Mucosa of rectum (tissue), 2 donors: ENCODE measurements at regions not wholly inside any gene's neighbourhood (a gene's known extent, or its start where the extent isn't known, plus 50 kb on each side); places are given as distances from the start of the nearest gene placed in this dataset.

Experiments
- H3K27ac ChIP-seq, 2 donors: one replicate each; pipeline ENCODE4 v1.7.0; 2013; ENCODE audit warnings: inconsistent platforms in 2 of 2, low read depth in 2 of 2, low read length in 2 of 2
- H3K27me3 ChIP-seq, 2 donors: one replicate each; pipeline ENCODE4 v1.7.0; 2013; ENCODE audit warnings: low read length in 2 of 2; ENCODE audit not compliant: control insufficient read depth in 2 of 2, insufficient read depth in 2 of 2
- H3K36me3 ChIP-seq, 2 donors: one replicate each; pipeline ENCODE4 v1.7.0; 2013; ENCODE audit warnings: low read length in 2 of 2; ENCODE audit not compliant: control insufficient read depth in 2 of 2, insufficient read depth in 2 of 2
- H3K4me1 ChIP-seq, 2 donors: one replicate each; pipeline ENCODE4 v1.7.0; 2013; ENCODE audit warnings: low read length in 2 of 2, mild to moderate bottlenecking in 1 of 2; ENCODE audit not compliant: control insufficient read depth in 2 of 2, insufficient read depth in 2 of 2
- H3K4me3 ChIP-seq, 2 donors: one replicate each; pipeline ENCODE4 v1.7.0; 2013; ENCODE audit warnings: low read length in 2 of 2
- H3K9ac ChIP-seq, 2 donors: one replicate each; pipeline ENCODE4 v1.7.0; 2013; ENCODE audit warnings: low read length in 2 of 2, low read depth in 1 of 2, mild to moderate bottlenecking in 1 of 2
- H3K9me3 ChIP-seq, 2 donors: one replicate each; pipeline ENCODE4 v1.7.0; 2013; ENCODE audit warnings: low read length in 2 of 2; ENCODE audit not compliant: control insufficient read depth in 2 of 2
- donor health status: healthy.
- donor health status: Normal muscosa, but diverticular disease.

DNA sequence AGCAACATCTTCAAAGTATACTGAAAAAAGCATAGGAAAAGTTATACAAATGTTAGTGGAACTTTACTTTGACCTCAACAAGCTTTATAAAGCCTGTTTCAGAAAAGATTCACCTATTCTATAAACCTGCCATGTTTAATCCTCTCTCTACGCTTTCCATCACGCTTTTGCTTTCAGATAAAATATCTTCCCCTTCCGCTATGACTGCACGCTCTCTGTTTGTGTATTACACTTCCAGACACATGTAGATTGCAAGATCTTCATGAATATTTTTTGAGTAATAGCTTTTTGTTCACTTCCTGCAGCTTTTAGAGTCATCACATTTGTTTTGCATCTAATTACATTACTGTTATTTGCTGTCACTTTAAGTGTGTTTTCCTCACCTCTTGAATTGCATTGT, 271.4 kb downstream of the RASSF9 start:
- Histone ChIP-seq H3K9me3 (no peaks in the 10 kb centered on the region), H3K27me3 (no peaks in the 10 kb centered on the region), H3K4me1 (peaks cover 0 to 3% of the 10 kb centered on the region in 2 donors), H3K36me3 (no peaks in the 10 kb centered on the region), H3K27ac (no peak overlapping the region), H3K4me3 (no peak overlapping the region), H3K9ac (no peak overlapping the region)

DNA sequence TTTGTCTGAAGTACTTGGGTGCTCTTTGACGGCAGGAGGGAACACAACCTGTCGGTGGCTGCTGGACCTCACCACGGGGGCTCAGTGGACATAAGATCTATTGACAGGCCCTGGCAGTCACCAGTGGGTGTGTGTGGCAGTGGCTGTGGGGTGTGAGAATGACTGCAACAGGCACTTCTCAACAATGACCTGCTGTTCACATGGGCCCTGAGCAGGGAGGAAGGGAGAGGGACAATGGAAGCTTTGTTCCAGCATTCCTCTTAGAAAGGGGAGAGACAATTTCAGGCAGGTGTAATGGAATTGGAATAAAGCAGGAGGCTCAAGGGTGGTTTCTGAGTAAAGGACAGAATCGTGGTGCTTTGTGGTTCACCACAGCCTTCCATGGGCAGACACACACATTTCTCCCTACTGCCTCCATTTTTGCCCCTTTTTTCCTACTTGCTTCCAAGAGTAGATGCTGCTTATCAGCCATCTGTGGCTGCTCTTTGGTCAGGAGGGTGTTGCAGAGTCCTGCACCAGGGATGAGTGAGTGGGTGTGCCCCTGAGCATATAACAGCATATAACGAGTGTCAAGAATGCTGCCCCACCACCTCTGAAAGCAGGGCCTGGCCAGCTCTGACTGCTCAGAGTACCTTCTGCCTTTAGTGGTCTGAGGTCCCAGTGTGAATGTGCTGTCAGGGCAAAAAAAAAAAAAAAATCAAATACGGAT, 267.7 kb downstream of the RASSF9 start:
- H3K4me1 ChIP-seq = peaks cover 0 to 3% of the 10 kb centered on the region in 2 donors
- H3K27ac ChIP-seq = no peak overlapping the region
- H3K9me3 ChIP-seq = no peaks in the 10 kb centered on the region
- H3K4me3 ChIP-seq = no peak overlapping the region
- H3K27me3 ChIP-seq = no peaks in the 10 kb centered on the region
- no peaks in the 10 kb centered on the region for H3K36me3 ChIP-seq
- no peak overlapping the region for H3K9ac ChIP-seq

DNA sequence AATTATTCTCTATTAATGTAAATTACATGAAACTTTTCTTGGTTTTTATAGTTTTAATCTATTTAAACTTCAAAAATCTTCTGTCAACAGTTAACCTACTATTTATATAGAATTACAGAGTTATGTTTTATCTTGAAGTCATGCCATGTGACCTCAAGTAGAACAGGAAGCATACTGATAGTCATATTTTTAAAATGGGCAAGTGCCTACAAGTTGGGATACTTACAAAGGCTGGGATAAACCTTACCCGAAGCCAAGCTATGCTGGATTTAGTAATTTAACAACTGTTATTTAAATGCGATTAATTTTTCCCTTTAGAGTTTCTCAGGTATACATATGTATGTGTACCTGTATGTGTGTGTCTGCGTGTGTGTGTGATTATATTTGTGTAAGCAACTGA, 266.9 kb downstream of the RASSF9 start:
- peaks cover 0 to 3% of the 10 kb centered on the region in 2 donors for H3K4me1 ChIP-seq
- H3K27ac ChIP-seq = no peak overlapping the region
- no peak overlapping the region for H3K4me3 ChIP-seq
- no peaks in the 10 kb centered on the region for H3K36me3 ChIP-seq
- H3K9me3 ChIP-seq = no peaks in the 10 kb centered on the region
- H3K9ac ChIP-seq = no peak overlapping the region
- H3K27me3 ChIP-seq = no peaks in the 10 kb centered on the region

DNA sequence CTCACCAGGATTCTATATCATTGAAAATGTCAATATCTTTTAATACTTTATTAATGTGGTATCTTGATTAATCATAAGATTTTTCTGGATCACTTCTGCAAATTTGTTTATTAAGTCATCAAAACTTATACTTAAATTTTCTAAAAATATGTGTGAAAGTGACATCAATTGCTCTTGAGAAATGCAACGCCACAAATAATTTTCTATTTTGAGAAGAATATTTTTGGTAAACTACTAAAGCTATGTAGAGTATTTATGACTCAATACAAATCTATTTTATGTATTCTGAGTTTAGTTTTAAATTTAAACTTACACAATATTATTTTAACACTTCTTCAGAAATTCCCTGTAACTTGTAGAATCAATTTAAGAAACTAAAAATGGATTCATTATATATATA, 263.3 kb downstream of the RASSF9 start:
- no peaks in the 10 kb centered on the region for H3K27me3 ChIP-seq
- H3K27ac ChIP-seq = no peak overlapping the region
- no peak overlapping the region for H3K4me3 ChIP-seq
- H3K9me3 ChIP-seq = no peaks in the 10 kb centered on the region
- no peaks in the 10 kb centered on the region for H3K36me3 ChIP-seq
- peaks cover 0 to 3% of the 10 kb centered on the region in 2 donors for H3K4me1 ChIP-seq
- H3K9ac ChIP-seq = no peak overlapping the region

DNA sequence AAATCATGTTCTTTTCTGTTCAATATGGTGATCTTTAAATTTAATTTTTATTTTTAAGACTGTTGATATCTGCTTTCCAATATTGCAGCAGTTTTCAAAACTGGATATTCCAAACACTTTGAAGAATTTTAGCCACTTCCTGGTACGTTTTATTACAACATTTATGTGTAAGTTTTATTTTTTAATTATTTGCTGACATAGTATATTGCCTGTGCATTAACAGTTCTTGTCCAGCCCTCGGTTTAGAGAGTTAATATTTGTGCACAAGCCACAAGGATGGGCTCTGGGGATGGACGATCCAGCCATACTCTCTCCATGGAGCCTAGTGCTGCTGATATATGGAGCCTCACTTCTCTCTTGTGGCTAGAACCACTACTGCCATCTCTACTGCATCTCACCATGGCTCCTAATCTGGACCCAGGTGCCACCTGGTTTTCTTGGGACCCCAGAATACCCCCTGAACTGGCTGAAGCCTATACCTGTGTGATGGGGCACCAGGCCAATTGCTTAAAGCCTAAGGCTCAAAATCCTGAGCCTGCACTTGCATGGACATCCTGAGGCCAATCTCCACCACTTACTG, 262.5 kb downstream of the RASSF9 start:
- no peaks in the 10 kb centered on the region for H3K9me3 ChIP-seq
- H3K27ac ChIP-seq = no peak overlapping the region
- no peaks in the 10 kb centered on the region for H3K36me3 ChIP-seq
- peaks cover 0 to 2% of the 10 kb centered on the region in 2 donors for H3K4me1 ChIP-seq
- no peak overlapping the region for H3K9ac ChIP-seq
- no peak overlapping the region for H3K4me3 ChIP-seq
- no peaks in the 10 kb centered on the region for H3K27me3 ChIP-seq

DNA sequence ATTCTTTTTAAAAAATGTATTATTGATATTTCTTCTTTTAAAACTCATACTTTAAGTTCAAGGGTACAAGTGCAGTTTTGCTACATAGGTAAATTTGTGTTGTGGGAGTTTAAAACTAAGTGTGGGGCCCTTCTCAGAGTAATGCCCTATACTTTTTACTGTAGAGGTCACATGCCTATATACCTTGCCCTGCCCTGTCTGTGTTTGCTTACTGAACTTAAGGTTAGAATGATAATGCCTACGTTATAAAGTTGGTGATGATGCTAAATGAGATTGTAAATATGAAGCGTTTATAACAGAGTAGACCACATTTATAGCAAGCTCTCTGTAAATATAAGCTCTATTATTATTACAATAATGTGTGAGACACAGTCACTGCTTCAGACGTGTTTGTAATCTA, 261.9 kb downstream of the RASSF9 start:
- Histone ChIP-seq H3K36me3 (no peaks in the 10 kb centered on the region), H3K27me3 (no peaks in the 10 kb centered on the region)

DNA sequence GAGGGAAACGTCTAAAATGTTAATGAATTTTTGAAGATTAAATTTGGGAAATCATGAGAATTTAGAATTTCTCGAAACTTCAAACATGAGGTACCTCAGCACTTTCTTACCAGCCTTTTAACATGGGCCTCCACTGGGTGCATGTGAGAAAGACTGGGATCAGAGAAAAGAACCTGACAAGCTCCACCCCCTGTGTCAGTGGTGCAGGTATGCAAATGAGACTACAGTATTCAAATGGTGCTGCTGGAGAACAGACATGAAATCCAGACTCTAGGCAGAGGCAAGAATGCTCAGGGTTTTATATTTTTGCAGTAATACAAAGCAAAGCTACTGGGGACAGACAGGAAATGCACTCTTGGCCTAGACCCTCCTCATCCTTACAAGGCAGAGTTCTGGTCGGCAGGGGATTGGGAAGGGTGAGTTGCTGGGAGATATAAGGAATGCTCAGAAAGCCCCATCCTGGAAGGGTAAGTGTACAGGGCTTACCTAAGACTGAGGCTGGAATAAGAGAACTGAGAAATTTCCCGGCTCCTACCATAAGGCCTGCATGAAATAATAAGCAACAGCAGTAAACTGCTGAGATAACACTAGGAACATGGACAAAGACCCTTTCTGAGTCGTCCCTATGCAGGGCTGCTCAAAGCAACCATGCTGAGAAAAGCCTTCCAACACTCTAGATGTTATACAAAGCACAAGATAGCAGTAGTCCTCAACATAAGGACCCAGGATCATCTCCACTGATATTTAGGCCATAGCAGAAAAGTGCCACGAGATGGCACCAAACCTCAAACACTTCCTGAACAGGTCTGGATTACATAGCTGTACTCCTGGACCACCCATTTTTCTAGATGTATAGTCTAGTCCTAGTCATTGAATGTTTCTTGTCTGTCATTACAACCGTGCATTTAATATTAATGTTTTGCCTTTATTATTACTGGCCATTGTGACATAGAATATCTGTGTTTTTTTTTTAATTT, 260.8 kb downstream of the RASSF9 start:
- Histone ChIP-seq H3K4me1 (no peaks in the 10 kb centered on the region), H3K27ac (no peak overlapping the region), H3K27me3 (no peaks in the 10 kb centered on the region), H3K4me3 (no peak overlapping the region), H3K9me3 (no peaks in the 10 kb centered on the region), H3K36me3 (no peaks in the 10 kb centered on the region), H3K9ac (no peak overlapping the region)

More for the DNA sequence above, 261.9 kb downstream of the RASSF9 start:
- no peak overlapping the region for H3K4me3 ChIP-seq
- H3K27ac ChIP-seq = no peak overlapping the region
- H3K4me1 ChIP-seq = no peaks in the 10 kb centered on the region
- no peaks in the 10 kb centered on the region for H3K9me3 ChIP-seq
- no peak overlapping the region for H3K9ac ChIP-seq

DNA sequence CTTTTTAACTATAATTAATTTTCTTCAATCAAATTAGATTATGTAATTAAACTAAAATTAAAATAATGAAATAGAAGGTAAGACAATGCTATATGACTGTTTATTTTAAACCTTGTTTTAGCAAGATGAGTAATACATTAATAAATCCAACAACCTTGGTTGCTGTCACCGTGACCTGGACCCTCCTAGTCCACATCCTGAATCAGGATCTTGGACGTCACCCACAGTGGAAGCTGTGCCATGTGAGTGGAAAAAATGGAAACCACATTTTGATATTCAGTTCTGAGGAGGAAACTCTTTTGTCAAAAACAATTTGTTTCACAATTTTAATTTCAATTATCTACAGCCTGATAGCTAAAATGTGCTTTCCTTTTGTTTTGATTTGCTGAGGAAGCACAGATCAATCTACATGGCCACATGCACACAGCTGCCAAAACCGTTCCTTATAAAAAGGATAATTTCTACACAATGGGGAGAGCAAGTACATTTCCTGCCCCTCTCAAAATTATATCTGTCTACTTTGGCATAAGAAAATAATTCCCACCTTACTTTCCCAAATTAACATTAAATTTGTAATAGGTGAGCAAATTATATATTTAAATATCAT, 255.5 kb downstream of the RASSF9 start:
- Histone ChIP-seq H3K27ac (no peak overlapping the region), H3K4me1 (no peaks in the 10 kb centered on the region), H3K27me3 (no peaks in the 10 kb centered on the region), H3K36me3 (no peaks in the 10 kb centered on the region), H3K9me3 (no peaks in the 10 kb centered on the region), H3K9ac (no peak overlapping the region), H3K4me3 (no peak overlapping the region)

DNA sequence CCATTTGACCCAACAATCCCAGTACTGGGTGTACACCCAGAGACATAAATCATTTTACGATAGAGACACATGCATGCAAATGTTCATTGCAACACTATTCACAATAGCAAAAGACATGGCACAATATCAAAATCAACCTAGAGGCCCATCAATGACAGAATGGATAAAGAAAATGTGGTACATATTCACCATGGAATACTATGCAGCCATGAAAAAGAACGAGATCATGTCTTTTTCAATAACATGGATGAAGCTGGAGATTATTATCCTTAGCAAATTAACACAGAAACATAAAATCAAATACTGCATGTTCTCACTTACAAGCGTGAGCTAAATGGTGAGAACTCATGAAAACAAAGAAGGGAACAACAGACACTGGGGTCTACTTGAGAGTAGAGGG, 249.1 kb downstream of the RASSF9 start:
- H3K27me3 ChIP-seq = no peaks in the 10 kb centered on the region
- H3K27ac ChIP-seq = no peak overlapping the region
- no peak overlapping the region for H3K9ac ChIP-seq
- no peaks in the 10 kb centered on the region for H3K4me1 ChIP-seq
- no peaks in the 10 kb centered on the region for H3K36me3 ChIP-seq
- no peak overlapping the region for H3K4me3 ChIP-seq
- no peaks in the 10 kb centered on the region for H3K9me3 ChIP-seq

DNA sequence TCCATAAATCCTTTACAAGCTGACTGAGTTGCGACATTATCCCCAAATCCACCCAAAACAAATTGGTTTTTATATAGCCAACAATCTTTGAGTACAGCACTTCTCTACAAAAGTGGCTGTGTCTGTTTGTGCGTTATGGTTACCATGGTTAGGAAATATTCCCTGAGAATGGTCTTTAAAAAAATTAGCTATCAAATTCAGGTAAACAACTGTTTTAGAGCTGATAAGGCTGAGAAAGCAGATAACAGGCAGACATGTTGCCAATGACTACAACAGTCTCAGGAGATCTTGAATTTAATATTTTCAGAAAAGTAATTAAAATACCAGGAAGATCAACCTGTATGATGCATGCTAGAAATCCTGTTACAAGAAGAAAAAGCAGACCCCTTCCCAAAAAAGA, 248.0 kb downstream of the RASSF9 start:
- Histone ChIP-seq H3K36me3 (no peaks in the 10 kb centered on the region), H3K9me3 (no peaks in the 10 kb centered on the region), H3K9ac (no peak overlapping the region), H3K27ac (no peak overlapping the region), H3K27me3 (no peaks in the 10 kb centered on the region), H3K4me3 (no peak overlapping the region), H3K4me1 (no peaks in the 10 kb centered on the region)
